SK-MEL-5 (cell line): ENCODE measurements at regions not wholly inside any gene's neighbourhood (a gene's known extent, or its start where the extent isn't known, plus 50 kb on each side); places are given as distances from the start of the nearest gene placed in this dataset.
A peak's percentile ranks its signal among the peaks of the same experiment; 100 is the strongest.

Source experiments
- DNase-seq: peaks from one replicate; pipeline ENCODE4 v3.0.0-alpha.2; 2016; ENCODE audit warnings: low read depth, low spot score
- in situ Hi-C: cut with HindIII; loops from 2 replicates; pipeline ENCODE4 v1.10.0; 2016; ENCODE audit warnings: low sequenced_read_pairs, high pct_unique_total_duplicates, low pct_unique_long_range_greater_than_20kb

- in situ Hi-C loops = no loop called here
These were observed 710.4 kb upstream of the FLRT2 start for GRCh38 chr14:84819528-84819927.

DNA sequence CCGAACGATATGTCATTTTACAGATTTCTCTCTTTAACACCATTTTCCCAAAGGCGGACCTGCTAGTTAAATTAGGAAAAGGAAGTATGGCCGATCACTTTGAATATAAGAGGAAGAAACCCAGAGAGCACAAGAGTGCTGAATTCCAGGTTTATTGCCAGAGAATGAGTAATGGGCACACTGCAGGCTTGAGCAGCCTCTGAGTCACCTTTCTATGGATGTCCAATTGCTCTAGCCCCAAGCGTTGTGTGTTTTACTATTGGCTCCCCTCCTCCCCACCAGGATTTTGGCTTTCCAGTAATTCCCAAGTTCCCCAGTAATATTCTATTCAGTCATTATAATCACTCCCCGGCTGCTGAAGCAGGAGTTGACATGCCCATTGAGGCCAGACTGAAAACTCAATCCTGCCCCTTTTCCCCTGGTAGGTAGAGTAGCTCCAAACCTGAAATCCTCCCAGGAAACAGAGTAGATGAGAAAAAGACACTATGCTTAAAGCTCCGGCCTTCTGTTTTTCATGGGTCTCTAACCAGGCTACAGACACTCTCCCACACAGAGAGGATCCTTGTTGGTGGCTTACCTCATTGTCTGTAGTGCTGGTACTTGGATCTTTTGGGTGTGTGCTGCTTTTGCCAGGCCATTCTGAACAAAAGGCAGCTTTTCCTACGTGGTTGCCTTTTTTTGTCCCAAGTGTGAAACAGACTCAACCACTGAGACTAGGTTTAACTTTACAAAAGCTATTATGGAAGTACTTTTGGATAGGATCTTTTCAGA lies 704.3 kb upstream of the FLRT2 start:
- in situ Hi-C loops = no loop called here
- no peak for DNase-seq

More at GRCh38 chr14:84819528-84819927, 710.4 kb upstream of the FLRT2 start:
- DNase-seq = no peak

DNA sequence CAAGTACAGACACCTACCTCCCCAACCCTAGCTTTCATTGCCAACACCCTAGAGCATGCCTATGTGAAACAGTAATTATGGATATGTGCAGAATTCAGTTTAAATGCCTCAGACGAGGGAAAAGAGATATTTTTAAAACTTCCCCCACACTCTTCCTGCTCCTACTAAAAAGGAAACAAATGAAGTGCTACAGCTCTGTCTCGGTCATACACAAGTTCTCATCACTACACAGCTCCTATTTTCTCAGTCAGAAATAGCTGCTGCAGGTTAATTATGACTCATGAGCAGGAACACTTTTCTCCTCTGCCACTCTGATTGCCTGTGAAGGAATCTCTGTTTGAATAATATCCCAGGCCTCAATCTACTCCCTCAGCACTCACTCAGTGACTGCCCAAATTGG lies 703.6 kb upstream of the FLRT2 start:
- in situ Hi-C loops = no loop called here
- no peak for DNase-seq

DNA sequence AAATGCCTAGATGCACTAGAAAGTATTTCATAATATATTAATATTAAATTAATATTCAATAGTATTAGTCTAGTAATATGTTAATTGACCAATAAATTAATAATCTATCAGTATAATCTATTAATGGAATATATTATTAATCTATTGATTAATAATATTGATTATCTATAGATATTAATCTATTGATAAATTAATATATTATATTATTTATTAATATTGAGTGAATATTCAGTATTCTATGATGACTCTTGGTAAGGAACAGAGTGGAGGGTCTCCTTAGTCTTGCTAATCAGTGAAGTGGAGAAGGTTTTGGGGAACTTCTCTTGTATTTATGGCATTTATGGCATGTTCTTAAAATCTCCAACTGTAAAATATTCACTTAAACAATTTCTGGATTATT lies 679.3 kb upstream of the FLRT2 start:
- no peak for DNase-seq
- in situ Hi-C loops = no loop called here

DNA sequence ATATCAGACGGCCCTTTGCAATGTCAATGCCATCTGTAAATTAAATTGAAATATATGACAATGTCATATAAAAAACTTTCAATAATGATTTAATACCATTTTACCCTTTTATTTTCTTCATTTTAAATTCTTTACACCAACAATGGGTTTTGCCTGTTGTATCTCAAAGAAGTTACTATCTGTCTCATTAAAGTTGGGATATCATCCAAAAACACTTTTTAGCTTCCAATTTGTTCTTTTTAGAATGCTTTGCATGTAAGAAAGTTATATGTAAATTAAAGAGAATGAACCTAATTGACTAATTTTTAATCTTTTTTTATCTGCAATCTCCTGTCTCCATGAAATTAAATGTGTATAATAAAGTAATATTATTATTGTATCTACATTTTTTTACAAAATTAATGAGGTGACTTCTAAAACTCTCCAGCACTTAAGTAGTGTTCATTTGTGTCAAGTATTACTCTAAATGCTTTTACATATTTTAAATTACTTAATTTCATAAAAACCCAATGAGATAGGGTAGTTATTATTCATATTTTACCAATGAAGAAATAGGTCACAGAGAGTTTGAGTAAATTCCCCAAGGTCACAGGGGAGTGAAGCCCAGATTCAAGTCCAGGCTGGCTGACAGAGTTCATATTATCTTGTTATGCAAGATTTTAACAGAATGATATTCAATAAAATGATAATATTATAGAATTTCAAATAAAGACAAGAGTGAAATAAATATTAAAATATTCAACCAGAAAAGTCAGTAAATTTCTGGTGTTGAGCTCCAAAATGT lies 673.0 kb upstream of the FLRT2 start:
- no peak for DNase-seq
- in situ Hi-C loops = no loop called here

DNA sequence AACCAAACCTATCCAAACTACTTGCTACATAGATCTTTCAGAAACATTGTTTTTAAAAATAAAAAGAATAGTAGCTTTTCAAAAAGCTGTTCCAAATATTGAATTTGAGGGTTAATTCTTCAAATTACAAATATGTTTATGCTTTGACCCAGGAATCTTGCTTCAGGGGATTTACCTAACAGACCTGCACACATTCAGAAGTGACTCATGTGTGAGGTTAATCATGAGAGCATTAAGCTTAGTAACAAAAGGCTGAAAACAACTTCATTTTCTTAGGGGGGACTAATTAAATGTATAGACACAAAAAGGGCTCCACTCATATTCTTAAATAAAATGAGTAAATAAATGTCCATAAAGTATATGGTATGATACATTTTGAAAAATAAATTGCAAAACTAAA lies 672.4 kb upstream of the FLRT2 start:
- DNase-seq = no peak
- in situ Hi-C loops = no loop called here

- in situ Hi-C loops = no loop called here
- no peak for DNase-seq
These were observed 670.8 kb upstream of the FLRT2 start for GRCh38 chr14:84859116-84859515.

GRCh38 chr14:84864548-84865271 lies 665.2 kb upstream of the FLRT2 start:
- no peak for DNase-seq
- in situ Hi-C loops = no loop called here

DNA sequence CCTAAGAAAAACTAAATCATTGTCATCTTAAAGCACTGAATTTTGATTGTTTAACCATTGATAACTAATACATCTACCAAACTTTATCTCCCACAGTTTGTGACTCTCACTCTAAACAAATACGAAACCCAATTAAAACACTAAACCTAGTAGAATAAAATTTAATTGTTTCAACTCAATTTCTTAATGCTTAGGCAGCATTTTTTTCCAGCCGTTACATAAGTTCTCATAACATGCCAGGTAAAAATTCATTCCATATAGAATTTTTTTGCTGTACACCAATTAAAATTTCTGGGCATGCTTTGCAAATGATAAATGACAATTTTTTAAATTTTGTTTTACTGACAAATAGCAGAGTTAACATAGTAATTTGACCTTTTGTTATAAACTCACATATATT lies 658.2 kb upstream of the FLRT2 start:
- in situ Hi-C loops = no loop called here
- DNase-seq = no peak

- DNase-seq = peak; percentile 2
- in situ Hi-C loops = no loop called here
These were observed 655.5 kb upstream of the FLRT2 start for GRCh38 chr14:84874436-84874835.

DNA sequence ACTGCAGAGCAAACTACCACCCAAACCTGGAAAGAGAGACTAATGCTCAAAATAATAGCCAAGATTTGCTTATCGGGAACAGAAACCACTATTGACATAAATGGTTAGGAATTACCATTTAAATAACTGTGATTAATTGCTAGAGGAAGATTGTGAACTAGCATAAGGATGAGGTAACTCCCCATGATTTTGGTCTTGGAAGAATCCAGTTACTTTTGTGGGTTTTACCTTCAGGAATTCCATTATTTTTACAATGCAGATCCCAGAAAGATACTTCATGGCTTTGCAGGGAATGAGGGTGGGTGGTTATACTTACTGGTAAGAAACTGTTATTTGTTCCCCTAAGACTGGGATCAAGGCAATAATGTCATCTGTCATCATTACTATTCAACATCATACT lies 652.9 kb upstream of the FLRT2 start:
- in situ Hi-C loops = no loop called here
- no peak for DNase-seq

GRCh38 chr14:84882830-84883229 lies 647.1 kb upstream of the FLRT2 start:
- no peak for DNase-seq
- in situ Hi-C loops = no loop called here

- no peak for DNase-seq
- in situ Hi-C loops = no loop called here
These were observed 644.9 kb upstream of the FLRT2 start for GRCh38 chr14:84885061-84885460.

- DNase-seq = no peak
- in situ Hi-C loops = no loop called here
These were observed 638.5 kb upstream of the FLRT2 start for GRCh38 chr14:84891404-84891803.

DNA sequence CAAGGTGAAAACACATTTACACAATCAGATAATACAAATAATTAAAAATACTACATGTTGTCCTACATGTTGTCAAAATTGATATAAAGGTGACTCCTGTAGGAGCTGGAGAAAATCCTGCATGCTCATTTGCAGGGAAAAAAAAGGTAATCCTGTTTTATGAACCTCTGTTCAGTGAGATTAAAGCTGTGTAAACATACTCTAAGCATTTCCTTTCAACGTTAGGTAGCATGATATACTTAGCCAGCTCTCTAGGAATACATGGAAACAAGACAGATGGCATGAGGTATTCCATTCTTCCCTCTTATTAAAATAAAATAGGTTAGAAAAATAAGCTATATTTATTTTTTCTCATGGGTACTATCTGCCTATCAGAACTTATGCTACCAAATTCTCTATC lies 635.7 kb upstream of the FLRT2 start:
- no peak for DNase-seq
- in situ Hi-C loops = no loop called here

- in situ Hi-C loops = no loop called here
- DNase-seq = no peak
These were observed 607.6 kb upstream of the FLRT2 start for GRCh38 chr14:84922370-84922769.

DNA sequence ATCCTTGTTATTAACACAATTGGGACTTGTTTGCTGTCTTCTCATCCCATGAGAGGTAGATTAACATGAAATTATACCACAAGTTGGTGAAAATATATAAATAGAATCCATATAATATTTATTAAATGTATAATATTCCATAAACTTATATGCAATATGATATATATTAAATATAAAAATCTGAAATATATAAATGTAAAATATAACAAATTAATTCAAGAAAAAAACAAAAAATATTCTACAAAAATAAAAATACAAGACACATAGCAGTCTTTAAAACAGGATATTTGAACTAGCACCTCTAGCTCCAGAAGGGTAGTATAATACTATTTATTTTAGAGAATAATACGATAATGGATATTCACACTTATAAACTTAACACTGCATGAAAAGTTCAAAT lies 603.3 kb upstream of the FLRT2 start:
- in situ Hi-C loops = no loop called here
- no peak for DNase-seq

GRCh38 chr14:84927096-84927827 lies 602.7 kb upstream of the FLRT2 start:
- in situ Hi-C loops = no loop called here
- no peak for DNase-seq
